Islet of Langerhans (tissue), 1 donor: ENCODE measurements at regions not wholly inside any gene's neighbourhood (a gene's known extent, or its start where the extent isn't known, plus 50 kb on each side); places are given as distances from the start of the nearest gene placed in this dataset.
A peak's percentile ranks its signal among the peaks of the same experiment; 100 is the strongest.

Source experiments
- FAIRE-seq: peaks from one replicate; lab custom pipeline; 2011; peaks lifted over from hg19 to GRCh38; lab: Jason Lieb, UNC

DNA sequence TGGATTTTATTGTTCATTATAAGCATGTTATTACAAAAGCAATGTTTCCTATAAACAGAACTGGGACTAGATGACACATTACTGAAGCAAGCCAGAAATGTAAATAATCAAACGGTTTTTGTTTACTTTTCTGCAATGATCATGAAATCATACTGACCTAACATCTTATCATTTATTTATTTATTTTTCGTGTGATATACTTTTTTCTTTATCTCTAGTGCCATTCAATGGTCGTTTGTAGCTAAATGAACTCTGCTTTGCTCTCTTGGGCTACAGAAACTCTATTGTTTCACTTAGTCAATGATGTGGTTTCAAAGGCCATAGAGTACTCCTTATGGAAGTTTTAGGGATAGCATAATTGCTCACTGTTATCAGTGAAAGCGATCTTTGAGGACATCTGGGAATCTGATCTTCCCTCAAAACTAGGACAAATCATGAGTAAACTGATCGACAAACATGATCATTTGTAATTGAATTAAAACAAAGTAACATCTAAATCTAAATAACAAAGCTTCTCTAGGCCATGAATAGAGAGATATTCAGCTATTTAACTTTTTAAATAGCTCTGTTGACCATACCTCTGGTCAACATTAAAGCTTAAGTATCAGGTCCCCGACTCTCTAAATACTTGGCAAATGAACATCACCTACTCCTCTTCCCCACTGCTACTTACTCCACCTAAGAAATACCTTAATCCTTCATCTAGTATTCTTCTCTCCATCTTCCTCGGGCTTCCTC, 933.4 kb downstream of the TFAP2A start:
- no peak for FAIRE-seq

- no peak for FAIRE-seq
Observed at GRCh38 chr6:9468277-9468676, 946.6 kb downstream of the TFAP2A start.

DNA sequence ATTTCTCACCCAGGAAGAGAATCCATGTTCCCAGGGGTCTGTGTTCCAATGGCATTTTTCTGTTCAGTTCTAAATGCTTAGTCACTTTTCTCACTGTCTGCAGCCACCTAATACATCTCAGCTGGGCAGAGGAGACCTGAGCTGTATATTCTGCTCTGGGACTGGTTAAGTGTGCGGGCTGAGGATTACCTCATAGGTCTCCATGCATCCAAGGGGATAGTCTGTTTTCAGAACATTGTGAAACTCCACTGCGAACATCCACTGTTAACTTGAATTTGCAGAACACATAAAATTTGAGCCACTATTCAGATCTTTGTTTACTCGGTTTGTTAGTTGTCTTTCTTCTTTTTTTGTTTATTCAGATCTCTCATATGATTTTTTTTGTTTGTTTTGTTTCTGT, 947.1 kb downstream of the TFAP2A start:
- no peak for FAIRE-seq

GRCh38 chr6:9464583-9464982, 950.3 kb downstream of the TFAP2A start:
- FAIRE-seq: no peak

GRCh38 chr6:9463311-9463710, 951.6 kb downstream of the TFAP2A start:
- peak; percentile 76 for FAIRE-seq

DNA sequence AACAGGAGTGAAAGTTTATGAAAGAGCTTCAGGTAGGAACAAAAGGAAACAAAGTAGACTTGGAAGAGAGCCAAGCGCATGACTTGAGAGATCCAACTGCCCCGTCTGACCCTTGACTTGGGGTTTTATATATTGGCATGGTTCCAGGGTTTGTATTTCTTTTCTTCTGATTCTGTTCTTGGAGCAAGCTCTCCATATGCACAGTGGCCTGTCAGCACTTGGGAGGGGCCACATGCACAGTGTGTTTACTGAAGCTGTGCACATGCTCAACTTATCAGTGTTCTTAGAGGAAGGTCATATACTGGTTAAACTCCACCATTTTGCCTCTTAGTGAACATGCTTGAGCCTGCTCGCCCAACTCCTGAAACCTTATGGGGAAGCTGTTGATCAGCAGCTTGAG, 953.7 kb downstream of the TFAP2A start:
- no peak for FAIRE-seq

GRCh38 chr6:9458424-9458823, 956.5 kb downstream of the TFAP2A start:
- no peak for FAIRE-seq

DNA sequence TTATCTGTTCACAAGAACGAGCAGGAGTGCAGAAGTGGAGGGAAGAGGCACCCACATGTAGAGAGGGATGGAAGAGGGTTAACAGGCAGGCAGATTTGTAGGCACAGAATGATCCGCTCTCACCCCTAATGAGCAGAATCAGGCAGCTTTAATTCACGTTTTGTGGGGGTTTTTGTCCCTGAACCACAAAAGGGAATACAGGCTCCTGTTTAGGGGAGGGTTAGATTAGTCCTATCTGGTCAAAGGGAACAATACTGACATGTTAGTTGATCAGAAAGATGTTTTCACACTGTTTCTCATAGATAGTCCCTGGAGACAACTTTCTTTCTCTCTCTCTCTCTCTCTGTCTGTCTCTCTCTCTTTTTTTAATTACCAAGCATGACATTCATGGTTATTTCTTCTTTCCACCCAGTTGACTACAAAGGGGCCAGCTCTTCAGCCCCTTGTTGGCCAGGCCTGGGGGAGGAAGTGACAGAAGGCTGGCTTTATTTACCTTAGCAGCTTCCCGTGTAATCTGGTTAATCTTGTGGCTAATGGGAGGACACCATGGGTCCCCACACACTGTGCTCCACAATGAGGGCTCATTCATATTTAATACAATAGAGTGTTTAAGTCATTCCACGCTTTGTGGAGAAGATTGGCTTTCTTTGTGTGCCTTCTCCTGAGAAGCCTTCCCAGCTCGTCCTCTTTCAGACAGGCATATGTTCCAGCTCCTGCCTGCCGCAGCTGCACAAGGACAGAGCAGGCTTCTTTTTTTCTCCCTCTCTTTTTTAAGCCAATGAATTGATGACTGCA, 958.8 kb downstream of the TFAP2A start:
- no peak for FAIRE-seq

DNA sequence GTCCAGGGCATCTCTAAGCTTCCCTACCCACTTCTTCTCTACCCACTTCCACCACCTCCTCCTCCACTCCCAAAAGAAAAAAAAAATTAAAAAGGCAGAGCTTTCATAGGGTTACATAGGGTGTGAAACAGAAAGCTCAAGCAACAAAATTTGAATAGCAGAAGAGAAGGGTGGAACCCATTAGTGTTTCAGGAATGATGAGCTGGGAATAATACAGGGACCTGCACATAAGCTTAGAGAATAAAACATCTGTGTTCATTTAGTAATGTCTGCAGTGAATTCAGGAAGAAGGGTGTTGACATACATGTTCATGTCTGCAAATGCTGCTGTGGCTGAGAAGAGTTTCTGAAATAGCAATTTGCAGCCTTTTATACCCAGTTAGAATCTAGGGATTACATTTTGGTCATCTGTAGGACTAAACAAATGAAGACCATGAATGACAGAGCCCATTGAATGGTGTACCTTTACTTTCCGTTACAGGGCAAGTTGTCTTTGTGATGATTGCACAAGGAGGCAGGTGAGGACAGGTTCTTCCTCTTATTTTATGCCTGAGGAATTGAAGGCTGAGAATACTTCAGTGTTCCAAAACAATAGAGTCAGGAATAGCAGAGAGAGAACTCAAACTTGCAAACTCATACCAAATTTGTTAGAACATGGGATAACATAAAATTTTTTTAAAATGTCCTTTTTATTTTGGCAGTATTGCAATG, 975.1 kb downstream of the TFAP2A start:
- no peak for FAIRE-seq

DNA sequence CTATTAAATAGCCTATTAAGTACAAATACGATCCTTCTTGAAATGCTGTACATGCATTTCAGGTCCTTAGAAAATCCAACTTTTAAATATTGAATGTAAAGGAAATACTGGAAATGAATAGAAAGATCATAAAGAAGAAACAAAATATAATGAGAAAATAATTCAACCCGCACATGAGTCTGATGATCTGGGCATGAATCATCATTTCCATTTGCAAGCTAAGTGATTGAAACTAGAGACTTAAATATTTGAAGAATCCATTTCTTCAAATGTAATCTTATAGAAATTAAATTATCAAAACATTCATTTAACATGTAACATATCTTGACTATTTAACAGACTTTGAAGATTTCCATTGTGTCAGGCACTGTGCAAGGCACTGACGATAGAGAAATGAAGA, 977.0 kb downstream of the TFAP2A start:
- FAIRE-seq: no peak

DNA sequence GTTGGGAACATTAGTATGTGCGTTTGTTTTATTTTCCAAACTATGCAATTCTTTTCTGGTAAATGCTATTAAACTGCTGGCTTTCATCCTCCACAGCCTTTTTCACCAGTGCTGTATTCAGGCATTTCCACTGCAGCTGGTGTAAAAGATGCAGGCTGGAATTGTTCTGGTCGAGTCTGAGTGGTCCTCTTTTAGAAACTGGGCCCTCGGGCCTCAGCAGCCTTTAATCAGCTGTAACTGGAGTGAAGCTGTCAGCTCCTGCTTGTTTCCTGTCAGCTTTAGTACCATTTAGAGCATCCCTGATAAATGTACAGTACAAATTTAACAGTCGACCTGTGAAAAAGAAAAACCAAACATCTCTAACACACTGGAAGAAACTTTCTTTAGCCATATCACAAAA, 979.6 kb downstream of the TFAP2A start:
- FAIRE-seq: no peak

DNA sequence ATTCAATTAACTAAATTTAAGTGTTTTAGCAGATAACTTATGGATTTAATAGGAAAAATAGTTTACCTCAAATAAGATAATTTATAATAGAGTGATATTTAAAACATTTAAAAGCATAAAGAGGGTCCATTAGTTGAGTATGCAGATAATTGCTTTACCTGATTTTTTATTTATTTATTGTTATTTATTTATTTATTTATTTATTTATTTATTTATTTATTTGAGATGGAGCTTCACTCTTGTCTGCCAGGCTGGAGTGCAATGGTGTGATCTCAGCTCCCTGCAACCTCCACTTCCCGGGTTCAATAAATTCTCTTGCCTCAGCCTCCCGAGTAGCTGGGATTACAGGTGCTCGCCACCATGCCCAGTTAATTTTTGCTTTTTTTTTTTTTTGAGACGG, 982.9 kb downstream of the TFAP2A start:
- no peak for FAIRE-seq

DNA sequence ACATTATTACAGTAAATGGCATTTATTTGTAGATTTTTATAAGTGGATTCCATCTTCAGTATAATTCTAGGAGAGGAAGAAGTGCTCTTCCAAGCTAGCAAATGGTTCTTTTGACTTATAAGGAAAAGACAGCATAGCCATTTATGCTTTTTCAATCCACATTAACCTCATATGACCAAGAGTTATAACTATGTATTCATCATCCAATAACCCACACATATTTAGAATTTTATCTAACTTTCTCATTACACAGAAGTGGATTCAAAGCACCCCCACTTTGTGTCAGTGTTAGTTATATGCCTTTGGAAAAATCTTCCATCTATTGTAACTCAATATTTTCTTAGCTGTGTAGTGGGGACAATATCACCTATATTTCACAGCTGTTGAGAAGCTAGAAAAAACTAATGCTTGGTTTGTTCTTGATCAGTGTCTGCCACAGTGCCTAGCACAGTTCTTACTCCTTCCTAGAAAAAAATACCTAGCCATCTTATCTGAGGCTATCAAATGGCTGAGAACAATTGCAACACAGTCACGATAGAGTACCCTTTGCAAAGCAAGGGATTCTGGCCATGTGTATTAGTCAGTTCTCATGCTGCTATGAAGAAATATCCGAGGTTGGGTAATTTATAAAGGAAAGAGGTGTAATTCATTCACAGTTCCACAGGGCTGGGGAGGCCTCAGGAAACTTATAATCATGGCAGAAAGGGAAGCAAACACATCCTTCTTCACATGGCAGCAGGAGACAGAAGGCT, 986.3 kb downstream of the TFAP2A start:
- FAIRE-seq: no peak

DNA sequence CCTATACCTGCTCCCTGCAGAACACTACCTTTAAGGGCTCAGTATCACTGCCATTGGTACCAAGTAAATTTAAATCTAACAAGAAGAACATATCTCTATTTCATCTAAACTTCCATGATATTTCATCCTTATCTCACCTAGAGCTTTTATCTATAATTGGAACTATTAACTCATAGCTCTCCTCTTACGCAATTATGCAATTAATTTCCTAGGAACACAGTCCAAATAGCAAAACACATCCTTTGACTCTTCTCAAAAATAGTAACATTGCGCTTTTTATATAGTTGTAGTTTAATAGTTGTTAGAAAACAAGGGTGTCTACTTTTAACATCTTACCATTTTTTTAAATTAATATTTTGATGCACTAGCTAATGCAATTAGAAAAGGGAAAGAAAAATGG, 986.8 kb upstream of the SLC35B3 start:
- FAIRE-seq: no peak

DNA sequence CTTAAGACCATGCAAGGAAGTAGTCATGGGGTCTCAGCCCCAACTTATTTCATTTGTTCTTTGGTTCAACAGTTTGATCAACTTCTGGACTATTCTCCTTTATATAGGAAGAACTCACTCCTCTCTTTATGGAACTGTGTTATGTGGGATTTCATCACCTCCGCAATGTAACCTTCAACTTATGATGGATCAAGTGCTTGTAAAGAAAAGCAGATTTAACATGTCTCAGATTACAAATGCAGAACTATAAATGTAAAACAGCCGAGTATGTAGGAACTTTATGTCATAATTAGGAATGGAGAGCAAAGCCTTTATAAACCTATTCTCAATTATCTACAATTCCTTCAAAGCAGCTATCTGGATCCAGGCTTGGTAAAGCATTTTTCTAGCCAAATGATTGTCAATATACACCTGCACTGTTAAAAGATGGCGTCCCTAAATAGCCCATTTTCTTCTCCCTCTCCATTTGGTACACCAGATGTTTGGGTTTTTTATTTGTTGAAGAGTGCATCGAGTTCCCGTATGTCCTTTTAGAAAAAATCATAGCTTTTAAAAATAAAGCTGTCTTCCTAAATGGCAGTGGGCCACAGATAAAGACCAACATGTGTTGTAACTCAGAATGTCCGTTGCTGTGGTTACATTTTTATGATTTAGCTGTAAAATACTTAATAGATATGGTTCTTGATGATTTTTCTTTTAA, 985.1 kb upstream of the SLC35B3 start:
- no peak for FAIRE-seq

- FAIRE-seq: no peak
Observed at GRCh38 chr6:9417400-9417799, 982.1 kb upstream of the SLC35B3 start.

DNA sequence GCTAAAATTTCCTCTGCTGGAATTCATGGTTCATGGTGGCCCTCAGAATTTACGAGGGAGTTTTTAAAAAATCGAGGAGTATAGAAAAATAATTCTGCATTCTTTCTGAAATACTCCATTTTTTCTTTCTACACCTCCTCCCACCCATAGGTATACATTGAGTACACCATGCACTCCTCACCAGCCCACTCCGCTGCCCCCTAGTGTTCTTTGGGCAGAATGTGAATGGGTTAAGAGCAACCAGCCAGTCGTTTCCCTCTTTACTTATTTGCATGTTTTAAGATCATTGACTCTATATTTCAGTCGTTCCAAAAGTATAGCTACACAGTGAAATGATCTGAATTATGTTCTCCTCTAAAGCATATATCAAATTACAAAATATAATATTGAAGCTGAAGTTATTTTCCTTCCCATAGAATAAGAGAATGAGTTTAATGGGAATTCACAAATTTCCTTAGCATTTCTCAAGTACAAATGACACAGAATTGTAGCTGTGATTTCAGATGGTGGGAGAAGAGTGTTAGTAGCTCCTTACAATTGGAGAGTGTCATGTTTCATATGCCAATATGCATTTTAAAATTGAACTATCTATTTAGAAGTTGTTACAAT, 977.7 kb upstream of the SLC35B3 start:
- FAIRE-seq: no peak

GRCh38 chr6:9409126-9409525, 973.8 kb upstream of the SLC35B3 start:
- no peak for FAIRE-seq

DNA sequence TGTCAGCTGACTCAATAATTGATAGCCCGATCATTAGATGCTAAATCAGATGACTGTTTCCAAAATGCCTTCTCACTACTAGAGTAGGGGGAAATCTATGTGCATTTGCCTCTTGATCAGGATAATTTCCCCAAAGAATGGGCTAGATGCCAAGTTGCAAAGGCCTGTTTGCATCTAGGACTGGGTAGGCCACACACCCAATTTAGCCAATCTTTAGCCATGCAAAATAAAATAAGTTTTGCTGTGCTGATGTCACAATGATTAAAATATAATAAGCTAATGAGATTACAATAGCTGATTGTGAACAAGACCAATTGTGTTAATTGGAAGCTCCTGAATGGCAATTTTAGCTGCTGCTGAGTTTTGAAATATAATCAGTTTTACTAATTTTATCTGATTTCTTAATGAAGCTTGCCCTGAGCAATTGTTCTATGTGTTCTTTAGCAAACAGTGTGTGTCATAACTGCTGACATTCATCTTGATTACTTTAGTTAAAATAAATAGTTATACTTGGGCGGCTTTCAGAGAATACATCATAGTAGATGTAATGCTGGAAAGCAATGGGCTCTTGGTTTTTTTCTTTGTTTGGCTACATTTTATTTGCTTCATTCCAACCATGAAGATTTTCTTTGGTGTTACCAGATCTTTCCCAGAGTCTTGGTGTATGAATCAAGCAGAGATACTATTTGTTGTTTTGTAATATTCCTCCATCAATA, 973.2 kb upstream of the SLC35B3 start:
- no peak for FAIRE-seq

- no peak for FAIRE-seq
Observed at GRCh38 chr6:9405825-9406224, 970.5 kb upstream of the SLC35B3 start.

GRCh38 chr6:9405369-9405768, 970.0 kb upstream of the SLC35B3 start:
- FAIRE-seq: no peak
